UCSD-AML1 (cell line): ENCODE measurements at regions not wholly inside any gene's neighbourhood (a gene's known extent, or its start where the extent isn't known, plus 50 kb on each side); places are given as distances from the start of the nearest gene placed in this dataset.

Experiments used
- DNase-seq: peaks from one replicate; lab custom pipeline; 2025; ENCODE audit not compliant: unreplicated experiment; lab: John Stamatoyannopoulos, UW

DNA sequence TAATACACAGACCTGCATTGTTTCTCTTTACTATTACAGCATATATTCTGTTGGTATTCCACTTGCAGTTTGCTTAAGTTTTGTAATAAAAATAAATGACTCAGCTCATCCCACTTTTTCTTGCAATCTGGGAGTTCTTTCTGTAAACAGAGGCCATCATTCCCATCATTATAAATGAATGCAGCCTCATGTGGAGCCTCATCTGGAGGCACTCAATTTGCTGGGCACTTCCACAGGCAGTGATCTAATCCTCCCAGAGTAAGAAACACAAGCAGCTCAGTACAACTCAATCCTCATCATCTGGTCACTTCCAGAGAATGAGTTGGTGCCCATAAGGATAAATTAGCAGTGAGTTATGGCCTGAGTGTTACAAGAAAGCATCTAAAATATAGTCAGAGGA, 2801.9 kb downstream of the PCDH9 start:
- DNase-seq: no peak

GRCh38 chr13:64423467-64423866, 2806.7 kb downstream of the PCDH9 start:
- no peak for DNase-seq

- DNase-seq: no peak
Measured at GRCh38 chr13:64420181-64420580, 2810.0 kb downstream of the PCDH9 start.

GRCh38 chr13:64417581-64417980, 2812.6 kb downstream of the PCDH9 start:
- no peak for DNase-seq

DNA sequence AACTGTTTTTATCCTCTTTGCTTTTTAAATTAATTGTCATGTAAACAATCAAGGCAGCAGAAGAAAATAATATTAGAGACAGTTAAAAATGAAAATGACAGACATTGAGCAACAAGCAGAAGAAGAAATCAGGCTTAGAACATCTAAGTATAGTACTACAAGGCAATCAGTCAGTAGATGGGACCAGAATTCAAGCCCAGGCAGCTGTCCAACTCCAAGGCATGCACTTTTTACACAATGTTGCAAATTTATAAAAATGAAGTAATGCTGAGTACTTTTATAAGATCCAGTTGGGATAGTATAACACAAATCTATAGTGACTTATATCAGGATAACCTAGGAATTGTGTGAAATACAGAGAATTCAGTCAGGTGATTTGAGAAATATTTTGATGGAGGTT, 2815.8 kb downstream of the PCDH9 start:
- no peak for DNase-seq

GRCh38 chr13:64413529-64413928, 2816.6 kb downstream of the PCDH9 start:
- DNase-seq: no peak

DNA sequence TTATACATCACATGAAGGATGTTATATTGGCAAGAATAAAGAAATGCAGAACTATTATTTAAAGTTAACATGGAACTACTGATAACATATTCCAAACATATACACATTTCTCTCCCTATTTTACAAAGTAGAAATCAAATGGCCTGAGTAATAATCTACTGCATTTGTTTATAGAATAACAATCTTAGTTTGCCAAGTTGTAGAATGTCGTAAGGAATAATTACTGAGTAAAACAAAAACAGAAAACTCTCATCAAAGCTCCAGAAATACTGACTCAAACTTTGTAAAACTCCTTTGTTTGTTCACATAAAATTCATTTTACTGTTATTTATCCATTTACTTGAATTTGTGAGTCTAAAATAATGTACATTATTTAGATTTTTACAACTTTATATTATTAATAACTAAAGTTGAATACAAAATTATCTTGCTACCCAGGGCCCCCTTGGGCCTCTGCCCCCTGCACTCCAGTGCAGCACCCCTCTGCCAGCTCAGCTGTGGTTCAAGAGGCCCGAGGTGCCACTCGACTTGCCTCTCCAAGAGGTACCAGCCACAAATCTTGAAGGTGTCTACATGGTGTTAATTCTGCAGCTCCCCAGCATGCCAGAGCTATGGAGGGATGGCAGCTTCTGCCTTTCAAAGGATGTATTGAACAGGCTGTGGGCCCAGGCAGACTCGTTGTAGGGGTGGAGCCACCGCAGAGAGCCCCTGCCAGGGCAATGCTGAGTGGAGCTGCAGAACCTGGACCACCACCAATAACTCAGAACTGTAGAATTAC, 2819.7 kb downstream of the PCDH9 start:
- no peak for DNase-seq

DNA sequence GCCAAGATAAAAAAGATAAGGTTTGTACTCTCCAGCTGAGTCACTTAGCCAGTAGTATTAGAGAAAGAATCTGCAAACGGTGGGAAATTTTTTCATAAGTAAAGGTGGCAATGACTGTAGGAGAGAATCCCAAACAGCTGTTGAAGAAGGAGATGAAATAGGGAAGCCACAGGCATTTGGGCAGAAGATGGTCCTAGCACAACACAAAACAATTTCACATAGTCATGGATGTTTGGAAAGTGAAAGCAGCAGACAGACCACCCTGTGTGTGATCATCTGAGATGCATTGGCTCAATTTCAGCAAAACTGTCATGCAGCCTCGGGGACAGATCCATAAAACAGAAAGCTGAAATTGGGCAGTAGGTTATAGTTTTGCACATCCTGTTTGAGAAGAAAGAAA, 2832.4 kb downstream of the PCDH9 start:
- no peak for DNase-seq

- no peak for DNase-seq
Measured at GRCh38 chr13:64377606-64378005, 2852.5 kb downstream of the PCDH9 start.

DNA sequence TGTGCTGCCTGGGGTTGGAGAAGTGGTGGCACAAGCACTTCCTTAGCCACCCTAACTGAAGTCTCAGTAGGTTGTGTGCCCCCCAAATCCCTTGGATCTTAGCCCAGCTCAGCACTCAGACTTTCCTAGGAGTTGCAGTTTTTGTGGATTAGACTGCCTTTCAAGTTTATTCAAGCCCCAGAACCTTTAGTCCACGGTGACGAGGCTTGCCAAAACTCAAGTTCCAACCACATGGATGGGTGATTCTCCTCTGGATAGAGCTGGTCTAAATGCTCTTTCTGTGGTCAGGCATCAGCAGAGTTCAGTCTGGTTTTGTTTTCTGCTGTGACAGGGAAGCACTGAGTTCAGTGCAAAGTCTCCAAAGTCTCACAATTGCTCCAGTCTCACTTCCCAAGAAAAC, 2858.7 kb downstream of the PCDH9 start:
- DNase-seq: no peak

DNA sequence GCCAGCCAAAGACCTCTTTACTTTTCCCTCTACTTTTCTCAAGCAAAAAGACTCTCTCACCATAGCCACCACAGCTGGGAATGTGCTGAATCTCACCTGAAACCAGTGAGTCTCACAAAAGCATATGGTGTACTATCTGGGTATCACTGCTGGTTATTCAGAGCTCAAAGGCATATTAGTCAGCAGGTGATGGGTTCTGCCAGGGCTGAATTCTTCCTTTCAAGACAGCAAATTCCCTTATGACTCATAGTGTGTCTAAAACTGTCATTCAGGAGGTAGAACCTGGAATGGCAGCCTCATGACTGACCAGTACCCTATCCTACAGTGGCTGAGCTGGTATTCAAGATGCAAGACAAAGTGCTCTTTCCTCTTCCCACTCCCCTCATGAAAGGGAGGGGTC, 2859.1 kb downstream of the PCDH9 start:
- DNase-seq: no peak

DNA sequence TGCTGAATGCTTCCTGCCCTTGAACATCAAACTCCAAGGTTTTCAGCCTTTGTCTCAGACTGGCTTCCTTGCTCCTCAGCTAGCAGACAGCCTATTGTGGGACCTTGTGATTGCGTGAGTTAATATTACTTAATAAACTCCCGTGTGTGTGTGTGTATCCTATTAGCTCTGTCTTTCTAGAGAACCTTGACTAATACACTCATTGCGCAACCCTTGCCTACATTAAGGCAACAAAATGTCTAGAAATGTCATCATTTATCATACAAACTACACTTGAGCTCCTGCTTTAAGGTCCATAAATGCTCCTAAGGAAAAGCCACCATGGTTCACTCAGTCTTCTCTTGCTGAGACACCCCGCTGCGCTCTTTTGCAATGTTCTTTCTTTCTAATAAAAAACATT, 2861.0 kb downstream of the PCDH9 start:
- no peak for DNase-seq

DNA sequence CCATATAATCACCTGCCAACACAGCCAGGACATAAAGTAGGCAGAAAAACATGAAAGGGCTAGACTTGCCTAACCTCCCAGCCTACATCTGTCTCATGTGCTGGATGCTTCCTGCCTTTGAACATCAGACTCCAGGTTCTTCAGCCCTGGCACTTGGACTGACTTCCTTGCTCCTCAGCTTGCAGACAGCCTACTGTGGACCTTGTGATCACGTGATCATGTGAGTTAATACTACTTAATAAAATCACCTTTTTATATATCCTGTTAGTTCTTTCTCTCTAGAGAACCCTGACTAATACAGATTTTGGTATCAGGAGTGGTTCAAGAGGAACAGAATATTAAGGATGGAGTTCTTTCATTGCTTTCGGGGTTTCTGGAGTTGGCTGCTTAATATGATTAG, 2867.6 kb downstream of the PCDH9 start:
- DNase-seq: no peak

DNA sequence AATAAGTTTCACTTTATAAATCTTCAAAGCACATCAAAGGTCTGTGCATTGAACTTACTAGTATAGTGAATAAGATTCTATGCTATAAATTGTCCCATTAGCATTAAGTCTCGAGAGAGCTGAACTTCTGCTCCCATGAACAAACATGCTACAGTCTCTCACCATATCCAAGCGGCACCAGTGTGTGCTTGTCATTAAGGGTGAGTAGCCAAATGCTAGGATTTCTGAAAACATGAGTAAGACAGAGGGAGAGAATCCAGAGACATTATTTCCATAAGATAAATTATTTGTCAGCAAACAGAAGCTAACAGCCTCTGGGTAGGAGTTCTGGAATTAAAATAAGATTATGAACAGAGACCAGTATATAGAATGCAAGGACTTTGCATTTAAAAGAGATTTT, 2882.5 kb downstream of the PCDH9 start:
- DNase-seq: no peak

GRCh38 chr13:64339373-64340063, 2890.6 kb downstream of the PCDH9 start:
- DNase-seq: no peak

DNA sequence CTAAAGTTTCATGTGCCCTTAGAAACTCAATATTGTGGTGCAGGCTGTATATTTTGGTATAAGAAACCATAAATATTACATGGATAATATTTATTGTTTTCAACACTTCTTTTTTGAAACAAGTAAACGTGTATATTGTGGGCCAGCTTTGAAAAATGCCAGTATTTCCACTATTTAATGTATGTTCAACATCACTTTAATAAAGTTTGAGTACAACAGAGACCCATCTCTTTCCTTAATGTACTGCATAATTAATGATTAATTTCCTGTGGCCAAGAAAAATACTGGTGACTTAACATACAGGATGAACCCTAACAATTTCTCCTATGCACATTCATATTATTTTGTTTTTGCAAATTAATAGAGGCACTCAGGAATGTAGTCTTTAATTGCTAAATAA, 2891.5 kb downstream of the PCDH9 start:
- DNase-seq: no peak

GRCh38 chr13:64333888-64334287, 2896.2 kb downstream of the PCDH9 start:
- DNase-seq: no peak

DNA sequence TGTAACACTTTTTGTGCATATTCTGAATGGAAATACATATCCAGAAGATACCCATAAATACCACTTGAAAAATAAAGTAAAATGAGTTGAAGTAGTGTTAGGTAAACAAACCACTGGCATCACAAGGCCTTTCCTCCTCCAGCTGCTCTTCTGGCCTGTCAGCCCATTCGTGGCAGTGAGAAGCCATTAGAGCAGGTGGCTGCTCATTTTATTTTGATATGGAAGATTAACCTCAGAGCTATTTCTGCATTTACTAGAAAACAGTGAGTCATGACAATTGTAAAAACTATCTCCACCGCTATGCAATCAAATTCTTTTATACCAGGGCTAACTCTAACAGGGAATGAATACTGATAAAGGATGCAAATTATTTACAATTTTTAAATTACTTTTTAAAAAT, 2898.1 kb downstream of the PCDH9 start:
- no peak for DNase-seq

GRCh38 chr13:64327505-64328194, 2902.5 kb downstream of the PCDH9 start:
- no peak for DNase-seq

- no peak for DNase-seq
Measured at GRCh38 chr13:64314331-64314730, 2898.7 kb upstream of the PCDH20 start.

DNA sequence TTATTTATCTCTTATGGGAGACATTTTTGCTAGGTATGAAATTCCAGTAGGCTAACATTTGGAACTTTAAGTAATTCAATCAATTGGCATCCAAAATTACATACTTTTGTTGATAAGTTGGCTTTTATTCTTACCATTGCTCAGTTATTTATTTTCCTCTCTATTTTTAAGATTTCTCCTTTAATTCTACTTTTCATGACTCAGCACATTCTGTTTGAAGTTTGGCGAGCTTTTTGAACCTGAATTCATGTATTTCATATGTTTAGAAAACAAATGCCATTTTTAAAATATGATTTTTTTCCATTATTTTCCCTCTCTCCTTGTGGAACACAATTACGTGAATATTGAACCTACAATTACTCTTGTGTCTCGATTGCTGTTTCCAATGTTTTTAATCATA, 2896.3 kb upstream of the PCDH20 start:
- DNase-seq: no peak

DNA sequence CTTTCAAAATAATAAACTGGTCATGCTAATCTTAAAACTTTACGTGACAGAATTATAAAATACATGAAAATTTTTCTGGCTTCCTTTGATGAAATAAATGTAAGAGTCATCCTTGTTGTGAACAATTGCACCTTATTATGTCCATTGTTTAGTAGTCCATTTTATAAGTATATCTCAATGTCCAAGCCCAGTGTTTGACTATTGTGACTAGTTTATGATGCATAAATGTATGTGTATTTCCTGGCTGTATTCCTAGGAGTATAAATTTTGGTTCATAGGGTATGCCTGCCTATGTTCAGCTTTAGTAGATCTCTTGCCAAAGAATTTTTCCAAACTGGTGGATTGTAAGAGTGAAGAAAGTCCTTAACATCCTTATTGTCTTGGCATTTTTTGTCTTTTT, 2895.5 kb upstream of the PCDH20 start:
- DNase-seq: no peak
